Uterus (tissue), 3 donors: ENCODE measurements at regions not wholly inside any gene's neighbourhood (a gene's known extent, or its start where the extent isn't known, plus 50 kb on each side); places are given as distances from the start of the nearest gene placed in this dataset.

Experiments used
- DNase-seq, 2 donors: peaks; one replicate each; pipeline ENCODE4 v3.0.0-alpha.2; 2019 to 2020
- H3K27ac ChIP-seq, 2 donors: fragments of 200-600 bp; sonication (generic); 1 replicate in 1 of 2; 2 replicates in 1 of 2; pipeline ENCODE4 v1.5.1; 2016 to 2018
- H3K27me3 ChIP-seq, 2 donors: fragments of 200-600 bp; sonication (generic); one replicate each; pipeline ENCODE4 v1.5.1; 2018 to 2019; ENCODE audit warnings: control low read depth in 1 of 2
- H3K36me3 ChIP-seq, 2 donors: fragments of 200-600 bp; sonication (generic); one replicate each; pipeline ENCODE4 v1.5.1; 2019; ENCODE audit warnings: control low read depth in 1 of 2
- H3K4me1 ChIP-seq, 2 donors: fragments of 200-600 bp; sonication (generic); one replicate each; pipeline ENCODE4 v1.5.1; 2018 to 2019; ENCODE audit warnings: control low read depth in 1 of 2
- H3K4me3 ChIP-seq, 2 donors: fragments of 200-600 bp; sonication (generic); 1 replicate in 1 of 2; 2 replicates in 1 of 2; pipeline ENCODE4 v1.5.1; 2018 to 2019; ENCODE audit warnings: mild to moderate bottlenecking in 1 of 2
- H3K9me3 ChIP-seq, 2 donors: fragments of 200-600 bp; sonication (generic); one replicate each; pipeline ENCODE4 v1.5.1; 2019; ENCODE audit warnings: control low read depth in 1 of 2
- POLR2A ChIP-seq, 2 donors: fragments of 450-650 bp; IDR thresholded peaks; one replicate each; pipeline ENCODE4 v1.6.1; 2016; ENCODE audit warnings: antibody characterized with exemption in 2 of 2, mild to moderate bottlenecking in 1 of 2, moderate library complexity in 1 of 2
- intact Hi-C: fragments of 100-400 bp; cut with DNase I; formaldehyde crosslinking; loops from one replicate; pipeline ENCODE4 v1.15.1; 2023; ENCODE audit warnings: low total_unique reads
- TF ChIP-seq, protein P1 (sequence below), 4 experiments: fragments of 200-600 bp in 2 of 4; fragments of 450-650 bp in 2 of 4; sonication (generic) in 2 of 4; IDR thresholded peaks; one replicate each; pipeline ENCODE4 v1.5.1; 2016 to 2019; ENCODE audit warnings: antibody characterized with exemption in 4 of 4, mild to moderate bottlenecking in 2 of 4, moderate library complexity in 1 of 4
- donor health status: DM: yes; HTN: yes; CAD: no.

DNA sequence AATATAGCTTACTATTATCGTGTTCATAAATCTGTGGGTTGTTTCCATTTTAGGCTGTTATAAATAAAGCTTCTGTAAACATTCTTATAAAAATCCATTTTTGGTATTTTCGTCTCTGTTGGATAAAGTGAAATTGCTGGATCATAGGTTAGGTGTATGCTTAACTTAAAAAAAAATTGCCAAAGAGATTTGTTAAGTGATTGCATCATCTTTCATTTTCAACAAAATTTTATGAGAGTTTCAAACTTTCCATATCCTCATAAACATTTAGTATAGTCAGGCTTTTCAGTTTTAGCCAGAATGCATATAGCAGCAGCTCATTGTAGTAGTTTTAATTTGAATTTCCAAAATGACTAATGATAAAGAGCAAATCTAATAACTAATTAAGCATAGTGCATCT lies 146.7 kb upstream of the CNTN5 start:
- intact Hi-C loops = no loop called here
- no peaks in the 10 kb centered on the region for H3K36me3 ChIP-seq
- no peaks in the 10 kb centered on the region for H3K27me3 ChIP-seq
- no peak overlapping the region for H3K27ac ChIP-seq
- no peak overlapping the region for H3K4me3 ChIP-seq
- TF ChIP-seq, protein P1, sequence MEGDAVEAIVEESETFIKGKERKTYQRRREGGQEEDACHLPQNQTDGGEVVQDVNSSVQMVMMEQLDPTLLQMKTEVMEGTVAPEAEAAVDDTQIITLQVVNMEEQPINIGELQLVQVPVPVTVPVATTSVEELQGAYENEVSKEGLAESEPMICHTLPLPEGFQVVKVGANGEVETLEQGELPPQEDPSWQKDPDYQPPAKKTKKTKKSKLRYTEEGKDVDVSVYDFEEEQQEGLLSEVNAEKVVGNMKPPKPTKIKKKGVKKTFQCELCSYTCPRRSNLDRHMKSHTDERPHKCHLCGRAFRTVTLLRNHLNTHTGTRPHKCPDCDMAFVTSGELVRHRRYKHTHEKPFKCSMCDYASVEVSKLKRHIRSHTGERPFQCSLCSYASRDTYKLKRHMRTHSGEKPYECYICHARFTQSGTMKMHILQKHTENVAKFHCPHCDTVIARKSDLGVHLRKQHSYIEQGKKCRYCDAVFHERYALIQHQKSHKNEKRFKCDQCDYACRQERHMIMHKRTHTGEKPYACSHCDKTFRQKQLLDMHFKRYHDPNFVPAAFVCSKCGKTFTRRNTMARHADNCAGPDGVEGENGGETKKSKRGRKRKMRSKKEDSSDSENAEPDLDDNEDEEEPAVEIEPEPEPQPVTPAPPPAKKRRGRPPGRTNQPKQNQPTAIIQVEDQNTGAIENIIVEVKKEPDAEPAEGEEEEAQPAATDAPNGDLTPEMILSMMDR (IDR thresholded peaks at IDR 0.05) = no peak
- no peak for TF ChIP-seq POLR2A (IDR thresholded peaks at IDR 0.05)
- no peaks in the 10 kb centered on the region for H3K4me1 ChIP-seq
- no peaks in the 10 kb centered on the region for H3K9me3 ChIP-seq
- DNase-seq = no peak

DNA sequence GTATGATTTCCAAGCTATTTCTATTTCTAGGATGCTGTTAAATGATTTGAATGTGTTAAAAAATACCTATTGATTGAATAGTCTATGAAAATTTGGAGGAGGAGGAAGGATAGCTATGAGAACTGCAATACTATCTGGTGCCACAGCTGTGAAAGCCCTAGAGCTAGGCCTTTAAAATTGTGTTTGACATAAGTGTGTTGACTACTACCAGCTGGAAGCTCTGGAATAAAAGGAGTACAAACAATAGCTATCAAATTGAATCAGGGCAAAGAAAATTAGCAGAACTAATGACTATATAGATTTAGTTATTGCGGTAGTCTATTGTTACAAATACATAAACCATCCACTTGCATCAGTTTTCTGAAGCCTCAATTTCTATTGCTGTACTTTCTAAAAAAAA lies 124.8 kb upstream of the CNTN5 start:
- Histone ChIP-seq H3K27me3 (no peaks in the 10 kb centered on the region), H3K4me1 (no peaks in the 10 kb centered on the region), H3K9me3 (no peaks in the 10 kb centered on the region), H3K36me3 (no peaks in the 10 kb centered on the region), H3K4me3 (no peak overlapping the region), H3K27ac (no peak overlapping the region)
- TF ChIP-seq, protein P1 (IDR thresholded peaks at IDR 0.05) = no peak
- no peak for TF ChIP-seq POLR2A (IDR thresholded peaks at IDR 0.05)
- intact Hi-C loops = no loop called here
- no peak for DNase-seq

DNA sequence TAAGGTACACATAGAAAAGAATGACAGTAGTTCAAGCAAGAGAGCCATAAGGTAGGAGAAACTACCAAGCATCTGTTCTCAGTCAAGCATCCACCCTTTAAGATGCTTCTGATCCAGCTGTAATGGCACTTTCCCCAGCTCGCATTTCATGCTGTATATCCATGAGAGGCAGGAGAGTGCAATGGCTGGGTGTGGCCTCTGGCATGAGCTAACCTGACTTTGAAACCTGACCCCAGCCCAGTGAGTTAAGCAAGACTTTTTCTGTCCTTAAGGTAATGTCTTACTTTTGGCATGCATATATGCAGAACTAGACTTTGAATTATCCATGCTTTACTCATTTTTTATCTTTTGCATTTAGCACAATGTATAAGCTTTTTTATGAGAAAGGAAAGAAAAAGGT lies 79.8 kb upstream of the CNTN5 start:
- TF ChIP-seq POLR2A (IDR thresholded peaks at IDR 0.05) = no peak
- TF ChIP-seq, protein P1 (IDR thresholded peaks at IDR 0.05) = no peak
- intact Hi-C loops = no loop called here
- no peak overlapping the region for H3K27ac ChIP-seq

DNA sequence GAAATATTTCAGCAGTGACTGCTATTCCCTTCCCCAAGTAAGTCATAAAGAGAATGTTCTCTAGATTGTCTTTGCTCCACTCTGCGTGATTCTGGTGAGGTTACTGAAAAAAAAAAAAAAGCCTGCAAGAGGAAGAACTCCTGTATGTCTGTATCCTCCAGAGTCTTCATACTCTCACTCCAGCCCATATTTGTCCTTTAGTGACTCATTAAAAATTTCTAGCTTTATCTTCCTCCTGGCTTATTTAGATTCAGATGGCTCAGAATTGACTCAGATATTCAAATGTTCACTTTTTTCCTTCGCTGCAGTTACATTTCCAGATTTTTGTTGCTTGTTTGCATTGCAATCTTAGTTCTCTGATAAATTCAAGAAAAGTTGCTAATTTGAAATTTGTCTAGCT lies 76.3 kb upstream of the CNTN5 start:
- DNase-seq = no peak
- no peak overlapping the region for H3K4me3 ChIP-seq
- H3K27ac ChIP-seq = no peak overlapping the region
- H3K27me3 ChIP-seq = no peaks in the 10 kb centered on the region
- no peaks in the 10 kb centered on the region for H3K4me1 ChIP-seq
- H3K9me3 ChIP-seq = no peaks in the 10 kb centered on the region
- no peak for TF ChIP-seq POLR2A (IDR thresholded peaks at IDR 0.05)
- TF ChIP-seq, protein P1 (IDR thresholded peaks at IDR 0.05) = no peak
- intact Hi-C loops = no loop called here
- H3K36me3 ChIP-seq = no peaks in the 10 kb centered on the region

More for the DNA sequence above, 79.8 kb upstream of the CNTN5 start:
- Histone ChIP-seq H3K9me3 (no peaks in the 10 kb centered on the region), H3K4me1 (no peaks in the 10 kb centered on the region), H3K36me3 (no peaks in the 10 kb centered on the region), H3K4me3 (no peak overlapping the region), H3K27me3 (no peaks in the 10 kb centered on the region)
- DNase-seq = no peak

DNA sequence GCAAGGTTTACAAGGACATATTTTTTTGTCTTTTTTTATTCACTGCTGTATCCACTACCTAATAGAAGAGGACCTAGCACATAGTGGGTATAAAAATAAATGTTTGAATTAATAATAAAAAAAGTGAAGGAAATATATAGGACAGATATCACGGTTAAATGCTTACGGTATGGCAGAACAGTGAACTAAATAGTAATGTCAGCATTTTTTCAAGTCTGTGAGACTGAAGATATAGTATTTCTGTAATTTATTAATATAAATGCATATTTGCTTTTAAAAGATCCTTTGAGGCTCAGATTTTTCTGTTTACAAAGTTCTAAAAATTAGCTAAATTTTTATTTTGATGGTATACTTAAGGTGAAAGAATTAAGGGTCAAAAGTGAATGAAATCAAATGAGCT lies 68.6 kb upstream of the CNTN5 start:
- Histone ChIP-seq H3K4me1 (no peaks in the 10 kb centered on the region), H3K9me3 (no peaks in the 10 kb centered on the region), H3K27me3 (no peaks in the 10 kb centered on the region), H3K4me3 (no peak overlapping the region), H3K36me3 (no peaks in the 10 kb centered on the region), H3K27ac (no peak overlapping the region)
- DNase-seq = no peak
- intact Hi-C loops = no loop called here
- TF ChIP-seq, protein P1 (IDR thresholded peaks at IDR 0.05) = no peak
- TF ChIP-seq POLR2A (IDR thresholded peaks at IDR 0.05) = no peak
